GM21737 (cell line): ENCODE measurements at regions not wholly inside any gene's neighbourhood (a gene's known extent, or its start where the extent isn't known, plus 50 kb on each side); places are given as distances from the start of the nearest gene placed in this dataset.
"Not testable (repeated sequence)": the region's sequence is repeated elsewhere in the genome, so short reads cannot be mapped to it uniquely, and the experiment has no call there.

Experiments
- ATAC-seq: cut with Tn5 transposase; IDR thresholded peaks from one replicate; pipeline ENCODE4 v1.9.1; 2021; ENCODE audit warnings: mild to moderate bottlenecking, moderate library complexity; ENCODE audit not compliant: unreplicated experiment

- not testable (repeated sequence) for ATAC-seq
These were observed 275.5 kb downstream of the IKZF2 start for GRCh38 chr2:212875950-212876349.

- no peak for ATAC-seq
These were observed 278.2 kb downstream of the IKZF2 start for GRCh38 chr2:212873256-212873655.

GRCh38 chr2:212871597-212871996, 279.8 kb downstream of the IKZF2 start:
- no peak for ATAC-seq

GRCh38 chr2:212864186-212864585, 287.2 kb downstream of the IKZF2 start:
- ATAC-seq = no peak

GRCh38 chr2:212863185-212863588, 288.2 kb downstream of the IKZF2 start:
- ATAC-seq = peak; percentile 72

GRCh38 chr2:212858496-212858895, 292.9 kb downstream of the IKZF2 start:
- ATAC-seq = no peak

- no peak for ATAC-seq
These were observed 296.6 kb downstream of the IKZF2 start for GRCh38 chr2:212854771-212855170.

GRCh38 chr2:212854116-212854515, 297.3 kb downstream of the IKZF2 start:
- ATAC-seq = no peak

GRCh38 chr2:212845941-212846340, 305.5 kb downstream of the IKZF2 start:
- ATAC-seq = no peak

GRCh38 chr2:212843409-212844199, 305.0 kb upstream of the ERBB4 start:
- ATAC-seq = no peak

- ATAC-seq = no peak
These were observed 304.1 kb upstream of the ERBB4 start for GRCh38 chr2:212842544-212843185.

GRCh38 chr2:212841460-212841859, 302.9 kb upstream of the ERBB4 start:
- ATAC-seq = no peak

- ATAC-seq = no peak
These were observed 293.9 kb upstream of the ERBB4 start for GRCh38 chr2:212832211-212833195.

GRCh38 chr2:212831671-212832199, 293.1 kb upstream of the ERBB4 start:
- ATAC-seq = no peak

GRCh38 chr2:212816267-212816666, 277.7 kb upstream of the ERBB4 start:
- ATAC-seq = no peak

- no peak for ATAC-seq
These were observed 276.9 kb upstream of the ERBB4 start for GRCh38 chr2:212815453-212815852.

- ATAC-seq = no peak
These were observed 276.3 kb upstream of the ERBB4 start for GRCh38 chr2:212814941-212815340.

GRCh38 chr2:212811921-212812320, 273.3 kb upstream of the ERBB4 start:
- ATAC-seq = no peak

- no peak for ATAC-seq
These were observed 272.6 kb upstream of the ERBB4 start for GRCh38 chr2:212811036-212811805.

GRCh38 chr2:212797484-212798205, 259.0 kb upstream of the ERBB4 start:
- ATAC-seq = no peak
